Peyer's patch (tissue), 4 donors: ENCODE measurements at regions not wholly inside any gene's neighbourhood (a gene's known extent, or its start where the extent isn't known, plus 50 kb on each side); places are given as distances from the start of the nearest gene placed in this dataset.
"Not testable (repeated sequence)": the region's sequence is repeated elsewhere in the genome, so short reads cannot be mapped to it uniquely, and the experiment has no call there.

ENCODE experiments used
- DNase-seq, 3 donors: peaks; one replicate each; pipeline ENCODE4 v3.0.0-alpha.2; 2017 to 2019
- H3K27ac ChIP-seq, 4 donors: fragments of 200-600 bp; sonication (generic); one replicate each; pipeline ENCODE4 v1.5.1; 2016 to 2019
- H3K27me3 ChIP-seq, 2 donors: fragments of 200-600 bp; sonication (generic); one replicate each; pipeline ENCODE4 v1.5.1; 2019
- H3K36me3 ChIP-seq, 3 donors: fragments of 200-600 bp; sonication (generic); one replicate each; pipeline ENCODE4 v1.5.1; 2016 to 2019
- H3K4me1 ChIP-seq, 4 donors: fragments of 200-600 bp; sonication (generic); one replicate each; pipeline ENCODE4 v1.5.1; 2016 to 2019
- H3K4me3 ChIP-seq, 4 donors: fragments of 200-600 bp; sonication (generic); 1 replicate in 3 of 4; 2 replicates in 1 of 4; pipeline ENCODE4 v1.5.1; 2016 to 2019; ENCODE audit warnings: mild to moderate bottlenecking in 1 of 4
- H3K9me3 ChIP-seq, 4 donors: fragments of 200-600 bp; sonication (generic); one replicate each; pipeline ENCODE4 v1.5.1; 2016 to 2019; ENCODE audit warnings: mild to moderate bottlenecking in 1 of 4
- POLR2A ChIP-seq, 2 donors: fragments of 450-650 bp; IDR thresholded peaks; one replicate each; pipeline ENCODE4 v1.5.1; 2017; ENCODE audit warnings: antibody characterized with exemption in 2 of 2, mild to moderate bottlenecking in 2 of 2, moderate library complexity in 2 of 2
- TF ChIP-seq, protein P1 (sequence below), 6 experiments: fragments of 450-650 bp in 4 of 6; fragments of 200-600 bp in 2 of 6; sonication (generic) in 1 of 6; IDR thresholded peaks; one replicate each; pipeline ENCODE4 v1.5.1; 2017 to 2019; ENCODE audit warnings: antibody characterized with exemption in 6 of 6, mild to moderate bottlenecking in 3 of 6, moderate library complexity in 1 of 6

DNA sequence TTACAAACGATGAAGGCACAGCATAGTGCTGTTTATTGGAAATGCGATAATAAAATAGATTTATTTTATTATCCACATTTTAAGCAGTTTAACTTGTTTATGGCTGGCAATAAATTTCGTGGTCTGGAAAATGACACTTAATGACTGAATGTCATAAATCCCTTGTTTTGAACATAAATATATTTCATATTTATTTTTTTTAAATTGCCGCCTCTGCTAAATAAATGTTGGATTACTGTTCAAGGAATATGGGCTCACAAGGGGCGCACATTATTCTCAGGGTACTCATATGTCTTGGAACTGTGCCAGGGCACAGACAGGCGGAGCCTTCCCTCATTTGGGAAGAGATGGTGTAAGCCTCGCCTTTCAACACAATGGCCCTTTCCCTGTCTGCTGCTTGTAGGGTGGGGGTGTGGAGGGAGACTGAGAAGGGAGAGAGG, 134.3 kb downstream of the PXDC1 start:
- no peaks in the 10 kb centered on the region for H3K9me3 ChIP-seq
- H3K27ac ChIP-seq = no peak overlapping the region
- TF ChIP-seq, protein P1, sequence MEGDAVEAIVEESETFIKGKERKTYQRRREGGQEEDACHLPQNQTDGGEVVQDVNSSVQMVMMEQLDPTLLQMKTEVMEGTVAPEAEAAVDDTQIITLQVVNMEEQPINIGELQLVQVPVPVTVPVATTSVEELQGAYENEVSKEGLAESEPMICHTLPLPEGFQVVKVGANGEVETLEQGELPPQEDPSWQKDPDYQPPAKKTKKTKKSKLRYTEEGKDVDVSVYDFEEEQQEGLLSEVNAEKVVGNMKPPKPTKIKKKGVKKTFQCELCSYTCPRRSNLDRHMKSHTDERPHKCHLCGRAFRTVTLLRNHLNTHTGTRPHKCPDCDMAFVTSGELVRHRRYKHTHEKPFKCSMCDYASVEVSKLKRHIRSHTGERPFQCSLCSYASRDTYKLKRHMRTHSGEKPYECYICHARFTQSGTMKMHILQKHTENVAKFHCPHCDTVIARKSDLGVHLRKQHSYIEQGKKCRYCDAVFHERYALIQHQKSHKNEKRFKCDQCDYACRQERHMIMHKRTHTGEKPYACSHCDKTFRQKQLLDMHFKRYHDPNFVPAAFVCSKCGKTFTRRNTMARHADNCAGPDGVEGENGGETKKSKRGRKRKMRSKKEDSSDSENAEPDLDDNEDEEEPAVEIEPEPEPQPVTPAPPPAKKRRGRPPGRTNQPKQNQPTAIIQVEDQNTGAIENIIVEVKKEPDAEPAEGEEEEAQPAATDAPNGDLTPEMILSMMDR (IDR thresholded peaks at IDR 0.05) = no peak
- TF ChIP-seq POLR2A (IDR thresholded peaks at IDR 0.05) = no peak
- H3K27me3 ChIP-seq = no peaks in the 10 kb centered on the region
- no peak for DNase-seq
- H3K4me3 ChIP-seq = no peak overlapping the region
- H3K36me3 ChIP-seq = no peaks in the 10 kb centered on the region
- H3K4me1 ChIP-seq = no peaks in the 10 kb centered on the region

DNA sequence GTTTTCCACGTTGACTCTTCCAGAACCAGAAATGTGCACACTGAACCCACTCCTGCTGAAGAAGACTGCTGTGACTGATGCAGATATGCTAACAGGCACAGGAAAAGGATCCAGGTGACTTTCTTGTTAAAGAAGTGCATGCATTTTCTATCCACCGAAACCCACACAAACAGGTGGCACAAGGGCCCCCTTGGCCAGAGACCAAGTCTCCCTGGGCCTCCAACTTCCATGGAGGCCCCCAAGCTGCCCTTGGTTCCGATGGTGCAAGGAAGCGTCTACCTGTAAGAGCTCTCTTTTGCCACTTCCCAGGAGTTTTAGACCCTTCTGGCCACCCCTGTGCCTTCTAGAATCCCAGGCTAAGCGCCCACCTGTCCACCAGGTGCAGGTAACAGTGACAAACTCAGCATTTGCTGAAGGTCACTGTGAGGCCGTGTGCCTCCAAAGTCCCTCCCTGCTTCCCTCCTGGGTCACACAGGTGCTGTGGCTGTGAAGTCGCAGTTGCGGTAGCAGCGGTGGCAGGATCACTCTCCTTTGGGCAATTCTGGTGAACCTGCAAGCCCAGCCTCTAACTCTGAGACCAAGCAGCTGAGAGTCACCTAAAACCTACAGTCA, 134.8 kb downstream of the PXDC1 start:
- H3K27me3 ChIP-seq = no peaks in the 10 kb centered on the region
- no peak overlapping the region for H3K4me3 ChIP-seq
- DNase-seq = no peak
- H3K4me1 ChIP-seq = no peaks in the 10 kb centered on the region
- TF ChIP-seq POLR2A (IDR thresholded peaks at IDR 0.05) = no peak
- TF ChIP-seq, protein P1 (IDR thresholded peaks at IDR 0.05) = no peak
- H3K9me3 ChIP-seq = no peaks in the 10 kb centered on the region
- H3K27ac ChIP-seq = no peak overlapping the region
- H3K36me3 ChIP-seq = no peaks in the 10 kb centered on the region

DNA sequence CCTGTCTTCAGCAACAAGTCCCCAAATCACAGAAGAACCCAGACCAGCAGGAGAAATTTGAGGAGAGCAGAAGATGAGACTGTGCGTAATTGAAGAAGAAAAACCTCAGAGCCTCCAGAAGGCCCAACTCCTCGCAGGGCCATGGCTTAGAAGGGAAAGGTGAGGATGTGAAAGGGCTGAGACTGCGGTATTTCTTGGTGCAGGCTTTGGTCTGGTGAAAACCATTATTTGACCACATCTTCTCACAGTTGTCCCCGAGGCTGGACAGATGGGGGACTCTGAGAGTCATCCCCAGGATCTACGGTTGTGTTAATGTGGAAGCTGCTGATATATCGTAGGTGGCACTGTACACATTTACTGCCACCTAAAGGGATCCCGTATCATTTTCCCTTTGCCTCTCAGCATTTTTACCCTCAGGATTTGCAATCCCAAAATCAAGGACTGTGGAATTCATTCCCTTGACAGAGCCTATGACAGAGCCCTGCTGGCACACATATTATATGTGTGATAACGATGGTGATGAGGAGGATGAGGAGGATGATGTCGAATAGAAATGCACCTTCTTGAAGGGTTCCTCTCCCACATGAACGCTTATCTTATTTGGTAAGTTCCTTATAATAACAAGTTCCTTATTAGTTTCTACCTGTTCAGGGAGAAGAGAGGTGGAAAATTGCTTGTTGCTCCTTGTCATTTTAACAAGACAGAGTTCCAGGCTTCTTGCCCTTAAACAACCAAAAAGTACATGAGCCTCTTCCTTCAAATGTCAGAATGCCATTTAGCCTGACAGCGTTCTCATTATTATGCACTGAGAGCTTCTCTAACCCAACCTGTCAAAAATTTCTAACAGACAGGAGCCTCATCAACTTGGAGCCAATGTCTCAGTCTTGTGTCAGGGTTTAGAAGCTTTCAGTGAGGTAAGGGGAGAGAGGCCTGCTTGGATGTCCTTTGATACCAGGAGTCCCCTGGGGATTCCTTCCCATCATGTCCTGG, 135.8 kb downstream of the PXDC1 start:
- no peak overlapping the region for H3K4me3 ChIP-seq
- no peaks in the 10 kb centered on the region for H3K9me3 ChIP-seq
- H3K36me3 ChIP-seq = no peaks in the 10 kb centered on the region
- no peak for DNase-seq
- H3K27me3 ChIP-seq = no peaks in the 10 kb centered on the region
- no peak overlapping the region for H3K27ac ChIP-seq
- TF ChIP-seq, protein P1 (IDR thresholded peaks at IDR 0.05) = no peak
- no peak for TF ChIP-seq POLR2A (IDR thresholded peaks at IDR 0.05)
- no peaks in the 10 kb centered on the region for H3K4me1 ChIP-seq

DNA sequence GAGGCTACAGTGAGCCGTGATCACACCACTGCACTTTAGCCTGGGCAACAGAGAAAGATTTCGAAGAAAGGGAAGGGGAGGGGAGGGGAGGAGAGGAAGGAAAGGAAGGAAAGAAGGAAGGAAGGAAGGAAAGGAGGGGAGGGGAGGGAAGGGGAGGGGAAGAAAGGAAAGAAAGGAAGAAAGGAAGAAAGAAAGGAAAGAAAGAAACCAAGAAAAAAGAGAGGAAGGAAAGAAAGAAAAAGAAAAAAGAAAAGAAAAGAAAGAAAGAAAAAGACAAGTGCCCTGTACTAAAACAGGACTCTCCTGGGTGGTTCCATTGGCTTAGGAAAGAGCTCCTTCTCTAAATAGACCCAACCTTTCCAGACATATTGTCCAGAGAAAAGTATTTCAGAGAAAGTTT, 136.6 kb downstream of the PXDC1 start:
- Histone ChIP-seq H3K27me3 (no peaks in the 10 kb centered on the region), H3K27ac (no peak overlapping the region), H3K9me3 (no peaks in the 10 kb centered on the region), H3K4me1 (no peaks in the 10 kb centered on the region), H3K4me3 (no peak overlapping the region), H3K36me3 (no peaks in the 10 kb centered on the region)
- TF ChIP-seq POLR2A (IDR thresholded peaks at IDR 0.05) = no peak
- TF ChIP-seq, protein P1 (IDR thresholded peaks at IDR 0.05) = no peak
- DNase-seq = no peak

DNA sequence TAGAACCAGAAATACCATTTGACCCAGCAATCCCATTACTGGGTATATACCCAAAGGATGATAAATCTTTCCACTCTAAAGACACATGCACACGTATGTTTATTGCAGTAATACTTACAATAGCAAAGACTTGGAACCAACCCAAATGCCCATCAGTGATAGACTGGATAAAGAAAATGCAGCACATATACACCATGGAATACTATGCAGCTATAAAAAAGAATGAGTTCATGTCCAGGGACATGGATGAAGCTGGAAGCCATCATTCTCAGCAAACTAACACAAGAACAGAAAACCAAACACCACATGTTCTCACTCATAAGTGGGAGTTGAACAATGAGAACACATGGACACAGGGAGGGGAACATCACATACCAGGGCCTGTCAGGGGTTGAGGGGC, 137.9 kb downstream of the PXDC1 start:
- not testable (repeated sequence) for DNase-seq, H3K4me1 ChIP-seq, H3K27me3 ChIP-seq, H3K36me3 ChIP-seq, H3K4me3 ChIP-seq, H3K27ac ChIP-seq, H3K9me3 ChIP-seq
